GM12891 (cell line): ENCODE measurements at regions not wholly inside any gene's neighbourhood (a gene's known extent, or its start where the extent isn't known, plus 50 kb on each side); places are given as distances from the start of the nearest gene placed in this dataset.

Source experiments
- PAX5 ChIP-seq: IDR thresholded peaks from 2 replicates; pipeline ENCODE4 v1.6.1; 2011; ENCODE audit warnings: low read length, moderate library complexity, mild to moderate bottlenecking; ENCODE audit not compliant: insufficient read depth, severe bottlenecking
- POLR2A ChIP-seq: IDR thresholded peaks from 2 replicates; pipeline ENCODE4 v1.6.1; 2011; ENCODE audit warnings: low read depth, low read length, control low read depth
- POLR2AphosphoS5 ChIP-seq: IDR thresholded peaks from 2 replicates; pipeline ENCODE4 v1.6.1; 2011; ENCODE audit warnings: low read depth, low read length, control low read depth

- no peak for TF ChIP-seq PAX5
- TF ChIP-seq POLR2A: no peak
- TF ChIP-seq POLR2AphosphoS5: no peak
Observed at GRCh38 chr10:78474743-78475142, 441.1 kb downstream of the RPS24 start.
